ENCODE measurements at regions not wholly inside any gene's neighbourhood (a gene's known extent, or its start where the extent isn't known, plus 50 kb on each side); places are given as distances from the start of the nearest gene placed in this dataset.

- Histone ChIP-seq H3K4me1 (ENCODE audit: insufficient read depth, insufficient read length) (no peaks in the 10 kb centered on the region), H3K4me3 (ENCODE audit: insufficient read length, low read depth) (no peak overlapping the region), H3K27me3 (ENCODE audit: insufficient read depth, insufficient read length) (no peaks in the 10 kb centered on the region), H3K9me3 (ENCODE audit: insufficient read depth, low read length) (peaks cover 18% of the 10 kb centered on the region; the same call in 1 of the 2 replicates), H3K9ac (ENCODE audit: insufficient read length, low read depth) (no peak overlapping the region), H3K36me3 (ENCODE audit: insufficient read depth, insufficient read length, low read length) (no peaks in the 10 kb centered on the region)
- no peak for DNase-seq (ENCODE audit: low read depth, low spot score)
- TF ChIP-seq YY1 (IDR thresholded peaks at IDR 0.05; ENCODE audit: insufficient read depth, insufficient read length): no peak
- no peak for TF ChIP-seq SUZ12 (IDR thresholded peaks at IDR 0.05; ENCODE audit: extremely low read depth, insufficient read depth, insufficient read length)
- no peak for TF ChIP-seq ZNF274 (IDR thresholded peaks at IDR 0.05; ENCODE audit: low read depth, low read length)
Observed at GRCh38 chr9:20276762-20277161, 345.5 kb downstream of the MLLT3 start.

- no peak overlapping the region for H3K4me3 ChIP-seq (ENCODE audit: insufficient read length, low read depth)
- no peaks in the 10 kb centered on the region for H3K4me1 ChIP-seq (ENCODE audit: insufficient read depth, insufficient read length)
Observed at GRCh38 chr9:20271723-20272122, 350.6 kb downstream of the MLLT3 start.

GRCh38 chr9:20271096-20271495, 351.2 kb downstream of the MLLT3 start:
- Histone ChIP-seq H3K4me1 (ENCODE audit: insufficient read depth, insufficient read length) (no peaks in the 10 kb centered on the region), H3K4me3 (ENCODE audit: insufficient read length, low read depth) (no peak overlapping the region), H3K27me3 (ENCODE audit: insufficient read depth, insufficient read length) (no peaks in the 10 kb centered on the region), H3K9ac (ENCODE audit: insufficient read length, low read depth) (no peak overlapping the region), H3K9me3 (ENCODE audit: insufficient read depth, low read length) (peaks cover 4% of the 10 kb centered on the region; the same call in 1 of the 2 replicates), H3K36me3 (ENCODE audit: insufficient read depth, insufficient read length, low read length) (no peaks in the 10 kb centered on the region)
- no peak for DNase-seq (ENCODE audit: low read depth, low spot score)
- TF ChIP-seq YY1 (IDR thresholded peaks at IDR 0.05; ENCODE audit: insufficient read depth, insufficient read length): no peak

More at GRCh38 chr9:20271723-20272122, 350.6 kb downstream of the MLLT3 start:
- no peak for TF ChIP-seq ZNF274 (IDR thresholded peaks at IDR 0.05; ENCODE audit: low read depth, low read length)
- no peak for TF ChIP-seq SUZ12 (IDR thresholded peaks at IDR 0.05; ENCODE audit: extremely low read depth, insufficient read depth, insufficient read length)
- no peak for TF ChIP-seq YY1 (IDR thresholded peaks at IDR 0.05; ENCODE audit: insufficient read depth, insufficient read length)
- no peaks in the 10 kb centered on the region for H3K36me3 ChIP-seq (ENCODE audit: insufficient read depth, insufficient read length, low read length)
- H3K9me3 ChIP-seq (ENCODE audit: insufficient read depth, low read length): peaks cover 10% of the 10 kb centered on the region; the same call in 1 of the 2 replicates
- H3K9ac ChIP-seq (ENCODE audit: insufficient read length, low read depth): no peak overlapping the region
- DNase-seq (ENCODE audit: low read depth, low spot score): no peak
- H3K27me3 ChIP-seq (ENCODE audit: insufficient read depth, insufficient read length): no peaks in the 10 kb centered on the region

DNA sequence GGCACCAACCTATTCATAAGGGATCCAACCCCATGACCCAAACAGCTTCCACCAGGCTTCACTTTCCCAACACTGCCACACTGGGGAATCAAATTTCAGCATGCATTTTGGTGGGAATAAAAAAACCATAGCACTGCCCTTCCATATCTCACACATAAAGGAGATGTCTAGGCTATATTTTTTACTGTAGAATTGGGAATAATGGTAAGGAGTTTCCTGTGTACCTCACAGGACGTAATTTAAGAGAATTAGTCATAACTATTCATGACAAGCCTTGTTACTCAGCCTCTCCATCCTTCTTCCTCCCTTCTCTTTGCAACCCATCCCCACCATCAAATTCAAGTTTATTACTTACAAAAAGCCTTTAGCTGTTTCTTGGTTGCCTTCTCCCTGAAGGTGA, 352.1 kb downstream of the MLLT3 start:
- Histone ChIP-seq H3K4me1 (ENCODE audit: insufficient read depth, insufficient read length) (no peaks in the 10 kb centered on the region), H3K4me3 (ENCODE audit: insufficient read length, low read depth) (no peak overlapping the region), H3K36me3 (ENCODE audit: insufficient read depth, insufficient read length, low read length) (no peaks in the 10 kb centered on the region), H3K27me3 (ENCODE audit: insufficient read depth, insufficient read length) (no peaks in the 10 kb centered on the region), H3K9ac (ENCODE audit: insufficient read length, low read depth) (no peak overlapping the region), H3K9me3 (ENCODE audit: insufficient read depth, low read length) (0 out of 2 replicates have a peak, but pooled peaks cover under 1% of the 10 kb centered on the region)
- no peak for DNase-seq (ENCODE audit: low read depth, low spot score)
- TF ChIP-seq ZNF274 (IDR thresholded peaks at IDR 0.05; ENCODE audit: low read depth, low read length) (no peak), YY1 (IDR thresholded peaks at IDR 0.05; ENCODE audit: insufficient read depth, insufficient read length) (no peak), SUZ12 (IDR thresholded peaks at IDR 0.05; ENCODE audit: extremely low read depth, insufficient read depth, insufficient read length) (no peak)

DNA sequence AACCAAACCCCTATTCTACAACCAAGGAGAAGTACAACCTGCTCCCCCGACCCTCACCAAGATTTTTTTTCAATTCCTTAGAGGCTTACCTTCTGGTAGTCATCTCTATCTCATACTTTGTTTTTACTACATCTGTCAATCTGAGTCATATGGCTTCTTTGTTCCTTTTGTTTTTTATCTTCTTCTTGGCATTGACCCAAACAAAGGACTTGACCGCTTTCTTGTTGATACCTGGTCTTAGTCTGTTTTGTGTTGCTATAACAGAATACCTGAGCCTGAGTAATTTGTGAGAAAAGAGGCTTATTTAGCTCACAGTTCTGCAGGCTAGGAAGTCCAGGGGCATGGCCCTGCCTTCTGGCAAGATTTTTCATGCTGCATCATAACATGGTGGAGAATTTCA, 352.7 kb downstream of the MLLT3 start:
- no peak overlapping the region for H3K9ac ChIP-seq (ENCODE audit: insufficient read length, low read depth)
- TF ChIP-seq SUZ12 (IDR thresholded peaks at IDR 0.05; ENCODE audit: extremely low read depth, insufficient read depth, insufficient read length): no peak

GRCh38 chr9:20264896-20265295, 357.4 kb downstream of the MLLT3 start:
- Histone ChIP-seq H3K27me3 (ENCODE audit: insufficient read depth, insufficient read length) (no peaks in the 10 kb centered on the region), H3K9ac (ENCODE audit: insufficient read length, low read depth) (no peak overlapping the region), H3K4me1 (ENCODE audit: insufficient read depth, insufficient read length) (no peaks in the 10 kb centered on the region), H3K36me3 (ENCODE audit: insufficient read depth, insufficient read length, low read length) (no peaks in the 10 kb centered on the region), H3K9me3 (ENCODE audit: insufficient read depth, low read length) (peaks cover 6% of the 10 kb centered on the region; the same call in 1 of the 2 replicates), H3K4me3 (ENCODE audit: insufficient read length, low read depth) (no peak overlapping the region)
- TF ChIP-seq YY1 (IDR thresholded peaks at IDR 0.05; ENCODE audit: insufficient read depth, insufficient read length) (no peak), ZNF274 (IDR thresholded peaks at IDR 0.05; ENCODE audit: low read depth, low read length) (no peak), SUZ12 (IDR thresholded peaks at IDR 0.05; ENCODE audit: extremely low read depth, insufficient read depth, insufficient read length) (no peak)
- DNase-seq (ENCODE audit: low read depth, low spot score): no peak

More for the DNA sequence above, 352.7 kb downstream of the MLLT3 start:
- DNase-seq (ENCODE audit: low read depth, low spot score): no peak
- Histone ChIP-seq H3K9me3 (ENCODE audit: insufficient read depth, low read length) (peaks cover 6% of the 10 kb centered on the region; the same call in 1 of the 2 replicates), H3K27me3 (ENCODE audit: insufficient read depth, insufficient read length) (no peaks in the 10 kb centered on the region), H3K4me3 (ENCODE audit: insufficient read length, low read depth) (no peak overlapping the region), H3K4me1 (ENCODE audit: insufficient read depth, insufficient read length) (no peaks in the 10 kb centered on the region), H3K36me3 (ENCODE audit: insufficient read depth, insufficient read length, low read length) (no peaks in the 10 kb centered on the region)

GRCh38 chr9:20262611-20263010, 359.7 kb downstream of the MLLT3 start:
- Histone ChIP-seq H3K9me3 (ENCODE audit: insufficient read depth, low read length) (peaks cover 6% of the 10 kb centered on the region; the same call in 1 of the 2 replicates), H3K4me1 (ENCODE audit: insufficient read depth, insufficient read length) (no peaks in the 10 kb centered on the region), H3K36me3 (ENCODE audit: insufficient read depth, insufficient read length, low read length) (no peaks in the 10 kb centered on the region), H3K27me3 (ENCODE audit: insufficient read depth, insufficient read length) (no peaks in the 10 kb centered on the region), H3K9ac (ENCODE audit: insufficient read length, low read depth) (no peak overlapping the region), H3K4me3 (ENCODE audit: insufficient read length, low read depth) (no peak overlapping the region)
- no peak for DNase-seq (ENCODE audit: low read depth, low spot score)
- TF ChIP-seq ZNF274 (IDR thresholded peaks at IDR 0.05; ENCODE audit: low read depth, low read length) (no peak), YY1 (IDR thresholded peaks at IDR 0.05; ENCODE audit: insufficient read depth, insufficient read length) (no peak), SUZ12 (IDR thresholded peaks at IDR 0.05; ENCODE audit: extremely low read depth, insufficient read depth, insufficient read length) (no peak)
